COR-L47 (cell line): ENCODE measurements at regions not wholly inside any gene's neighbourhood (a gene's known extent, or its start where the extent isn't known, plus 50 kb on each side); places are given as distances from the start of the nearest gene placed in this dataset.

Experiments used
- DNase-seq: peaks from one replicate; lab custom pipeline; 2025; lab: John Stamatoyannopoulos, UW

GRCh38 chr22:27204280-27204679, 546.9 kb downstream of the MIAT start:
- DNase-seq, result no peak

- DNase-seq, result no peak
Observed at GRCh38 chr22:27204817-27205216, 547.4 kb downstream of the MIAT start.

DNA sequence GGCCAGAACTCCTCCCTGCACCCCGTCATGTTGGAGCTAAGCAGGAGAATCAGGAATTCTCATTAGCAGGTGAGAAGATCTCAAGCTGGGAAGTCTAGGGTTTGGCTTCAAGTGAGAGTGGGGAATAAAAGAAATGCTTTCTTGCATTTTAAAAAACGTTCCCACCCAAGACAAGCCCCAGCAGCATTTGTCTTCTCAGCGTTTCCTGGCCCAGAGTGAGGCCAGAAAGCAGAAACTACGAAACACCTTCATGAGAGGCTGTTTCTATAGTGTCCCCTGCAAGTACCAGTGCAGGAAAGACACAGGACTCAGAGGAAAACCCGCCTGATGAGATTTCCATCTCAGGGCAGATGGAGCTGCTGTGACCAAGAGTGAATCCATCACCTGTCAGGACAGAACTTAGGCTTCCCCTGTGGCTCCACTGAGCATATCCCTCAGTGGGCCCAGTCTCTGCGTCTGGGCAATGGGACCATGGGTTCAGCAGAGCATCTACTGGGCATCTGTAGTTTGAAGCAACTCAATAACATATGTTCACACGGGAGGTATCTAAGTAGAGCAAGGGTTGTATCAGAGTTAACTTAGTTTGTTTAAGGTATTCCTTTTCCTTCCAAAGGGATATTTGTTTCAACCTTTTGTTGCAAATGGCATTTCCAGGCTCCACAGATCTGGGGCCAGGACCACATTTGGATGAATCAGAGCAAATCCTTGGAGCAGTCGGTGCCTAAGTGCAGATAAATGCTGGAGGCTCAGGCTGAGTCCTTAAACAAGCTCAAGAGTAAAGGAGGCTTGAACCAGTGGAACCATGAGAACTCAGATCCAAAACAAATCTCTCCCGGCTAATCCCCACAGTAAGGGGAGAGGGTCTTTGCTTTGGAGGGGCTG, 548.3 kb downstream of the MIAT start:
- no peak for DNase-seq

GRCh38 chr22:27206374-27207133, 549.2 kb downstream of the MIAT start:
- DNase-seq, result no peak

GRCh38 chr22:27207266-27207665, 549.9 kb downstream of the MIAT start:
- DNase-seq, result no peak

- DNase-seq, result no peak
Observed at GRCh38 chr22:27207907-27208306, 550.5 kb downstream of the MIAT start.

- no peak for DNase-seq
Observed at GRCh38 chr22:27210111-27210730, 552.8 kb downstream of the MIAT start.

GRCh38 chr22:27212102-27212501, 554.7 kb downstream of the MIAT start:
- DNase-seq, result no peak

GRCh38 chr22:27212617-27213177, 555.3 kb downstream of the MIAT start:
- no peak for DNase-seq

GRCh38 chr22:27213294-27213693, 555.9 kb downstream of the MIAT start:
- no peak for DNase-seq

GRCh38 chr22:27213766-27214581, 556.6 kb downstream of the MIAT start:
- DNase-seq, result no peak

GRCh38 chr22:27214691-27215090, 557.3 kb downstream of the MIAT start:
- DNase-seq, result no peak

- no peak for DNase-seq
Observed at GRCh38 chr22:27215871-27216270, 558.5 kb downstream of the MIAT start.

DNA sequence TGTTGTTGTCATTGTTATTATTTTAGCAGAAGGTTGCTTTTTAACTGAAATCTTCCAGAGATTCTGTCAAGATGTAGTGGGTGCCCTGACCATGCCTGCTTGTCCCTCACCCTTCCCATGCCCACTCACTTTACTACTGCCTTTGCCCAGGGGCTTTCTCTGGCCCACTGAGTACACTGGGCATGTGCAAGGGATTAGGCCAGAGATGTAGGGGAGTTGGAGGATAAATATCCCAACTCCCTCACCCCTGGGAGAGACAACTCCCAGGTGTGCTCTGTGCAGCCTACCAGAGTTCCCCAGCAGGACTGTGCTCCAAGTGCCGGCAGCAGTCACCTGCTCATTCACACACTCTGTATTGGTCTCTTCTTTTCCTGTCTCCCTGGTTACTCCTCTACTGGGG, 559.1 kb downstream of the MIAT start:
- no peak for DNase-seq

GRCh38 chr22:27217154-27217553, 559.8 kb downstream of the MIAT start:
- no peak for DNase-seq

- peak; percentile 22 for DNase-seq
Observed at GRCh38 chr22:27218012-27218920, 560.9 kb downstream of the MIAT start.

GRCh38 chr22:27219036-27219435, 561.6 kb downstream of the MIAT start:
- no peak for DNase-seq

DNA sequence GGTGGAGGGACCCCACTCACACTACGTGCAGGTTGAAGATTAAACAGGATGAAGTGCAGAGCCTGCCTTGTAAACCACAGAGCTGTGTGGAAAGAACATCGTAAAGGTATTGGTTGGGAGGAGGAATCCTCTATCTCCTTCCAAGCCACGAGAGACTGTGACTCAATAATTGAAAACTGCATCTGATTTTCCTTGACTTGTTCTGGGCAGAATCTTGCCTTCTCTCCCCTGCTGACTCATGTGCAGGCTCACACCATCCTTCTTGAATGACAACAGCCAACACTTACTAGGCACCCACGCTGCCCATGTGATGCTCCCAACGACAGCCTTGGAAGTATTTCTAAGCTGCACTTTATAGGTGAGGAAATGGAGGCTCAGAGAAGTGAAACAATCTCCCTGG, 563.0 kb downstream of the MIAT start:
- DNase-seq, result no peak

DNA sequence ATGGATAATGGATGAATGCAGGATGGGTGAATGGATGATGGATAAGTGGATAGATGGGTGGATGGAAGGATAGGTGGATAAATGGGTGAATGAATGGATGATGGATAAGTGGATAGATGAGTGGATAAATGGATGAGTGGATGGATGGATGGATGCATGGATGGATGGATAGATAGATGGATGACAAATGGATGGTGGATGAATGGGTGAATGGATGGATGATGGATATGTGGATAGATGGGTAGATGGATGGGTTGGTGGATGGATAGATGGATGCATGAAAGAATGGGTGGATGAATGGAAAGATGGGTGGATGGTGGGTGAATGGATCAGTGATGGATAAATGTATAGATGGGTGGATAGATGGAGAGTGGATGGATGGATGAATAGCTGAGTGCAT, 564.8 kb downstream of the MIAT start:
- DNase-seq, result no peak

GRCh38 chr22:27223317-27224177, 566.2 kb downstream of the MIAT start:
- DNase-seq, result no peak
